ENCODE measurements at regions not wholly inside any gene's neighbourhood (a gene's known extent, or its start where the extent isn't known, plus 50 kb on each side); places are given as distances from the start of the nearest gene placed in this dataset.

DNA sequence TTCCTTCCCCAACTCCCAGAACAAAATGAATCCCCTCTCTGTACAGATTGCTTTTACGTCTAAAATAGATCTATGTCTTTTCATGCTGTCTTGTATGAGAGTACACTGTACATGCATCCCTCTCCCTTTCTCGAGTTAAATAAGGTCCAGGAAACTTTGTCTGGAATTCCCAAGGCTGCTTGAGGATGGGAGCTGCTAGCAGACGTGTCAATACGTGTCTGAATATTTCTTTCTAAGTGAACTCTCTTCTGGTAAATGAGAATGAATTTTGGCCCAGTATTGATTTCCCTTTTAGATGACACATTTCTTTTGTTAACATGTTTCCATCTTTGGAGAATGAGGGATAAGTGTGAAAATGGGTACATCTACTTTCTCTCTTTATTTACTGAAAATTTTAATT, 59.6 kb upstream of the GAS1 start:
- TF ChIP-seq CTCF (IDR thresholded peaks at IDR 0.05 in 8 of 11, conservative IDR thresholded peaks at IDR 0.05 in 3 of 11) (no peak), POLR2A (IDR thresholded peaks at IDR 0.05) (no peak)
